ENCODE measurements at regions not wholly inside any gene's neighbourhood (a gene's known extent, or its start where the extent isn't known, plus 50 kb on each side); places are given as distances from the start of the nearest gene placed in this dataset.

DNA sequence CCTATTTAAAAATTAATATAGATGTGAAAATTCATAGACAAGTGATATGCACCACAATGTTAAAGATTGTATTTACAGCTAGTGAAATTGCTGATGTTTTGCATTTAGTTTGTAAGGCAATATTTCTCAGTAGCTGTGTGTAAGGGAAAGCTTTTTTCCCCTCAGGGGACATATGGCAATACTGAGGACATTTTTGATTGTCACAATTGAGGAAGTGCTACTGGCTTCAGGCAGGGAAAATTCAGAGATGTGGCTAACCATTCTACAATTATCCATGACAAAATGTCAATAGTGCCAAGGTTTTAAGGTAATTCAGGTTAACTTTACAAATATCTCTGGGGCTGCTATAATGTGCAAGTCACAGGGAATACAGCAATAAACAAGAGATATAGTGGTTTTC lies 66.1 kb upstream of the IL15 start:
- Histone ChIP-seq H3K23me2 (ENCODE audit: low read depth, low read length) (no peaks in the 10 kb centered on the region), H4K5ac (ENCODE audit: insufficient read length, low read depth, low read length) (no peak overlapping the region)
- CTCF ChIA-PET (ENCODE audit: partially characterized antibody) = no interaction called here
- TF ChIP-seq RXRA (IDR thresholded peaks at IDR 0.05; ENCODE audit: insufficient read depth, low read depth, low read length) (no peak), EP300 (IDR thresholded peaks at IDR 0.05; ENCODE audit: borderline replicate concordance in 1 of 2, low read depth in 2 of 2, low read length in 2 of 2) (no peak)

More for the DNA sequence above, 66.1 kb upstream of the IL15 start:
- no peaks in the 10 kb centered on the region for H3K79me2 ChIP-seq (ENCODE audit: control insufficient read depth in 1 of 2, insufficient read depth in 2 of 2, low read length in 2 of 2)
- H2BK20ac ChIP-seq (ENCODE audit: low read length) = no peak overlapping the region
- POLR2A ChIA-PET (ENCODE audit: partially characterized antibody) = no interaction called here
- no peak overlapping the region for H4K8ac ChIP-seq (ENCODE audit: extremely low read depth, insufficient read depth, low read length)
- no peak overlapping the region for H2BK12ac ChIP-seq (ENCODE audit: low read depth, low read length)
- no peak for FAIRE-seq
- no peak overlapping the region for H3K23ac ChIP-seq (ENCODE audit: insufficient read length)
- no peaks in the 10 kb centered on the region for H3K4me1 ChIP-seq (replicated peaks in 1 of 4; ENCODE audit: control insufficient read depth in 3 of 4, insufficient read depth in 4 of 4, low read length in 3 of 4)
- H2AK5ac ChIP-seq (ENCODE audit: low read depth, low read length) = no peak overlapping the region
- H3K27me3 ChIP-seq (replicated peaks in 1 of 4; ENCODE audit: control insufficient read depth in 3 of 4, extremely low read depth in 1 of 4, insufficient read depth in 3 of 4, low read length in 3 of 4) = no peaks in the 10 kb centered on the region
- no peaks in the 10 kb centered on the region for H3K79me1 ChIP-seq (ENCODE audit: low read depth, low read length)
- H3K56ac ChIP-seq (replicated peaks; ENCODE audit: insufficient read length, low read depth, low read length) = no peak overlapping the region
- no peaks in the 10 kb centered on the region for H4K20me1 ChIP-seq (replicated peaks in 1 of 2; ENCODE audit: control insufficient read depth in 1 of 2, insufficient read depth in 2 of 2, low read length in 2 of 2)
- no peak overlapping the region for H3K4me3 ChIP-seq (ENCODE audit: extremely low read depth in 1 of 4, insufficient read depth in 2 of 4, low read depth in 3 of 4, low read length in 4 of 4)
- no peak overlapping the region for H3K27ac ChIP-seq (ENCODE audit: low read depth, low read length)
- no peak overlapping the region for H4K91ac ChIP-seq (replicated peaks; ENCODE audit: insufficient read length, low read length)
- no peak overlapping the region for H2BK120ac ChIP-seq (replicated peaks; ENCODE audit: low read depth, low read length)
- H3K18ac ChIP-seq (ENCODE audit: extremely low read depth, low read length) = no peak overlapping the region
- H3K9ac ChIP-seq (replicated peaks in 1 of 4; ENCODE audit: extremely low read depth in 1 of 4, low read depth in 3 of 4, low read length in 3 of 4) = no peak overlapping the region
- no peak overlapping the region for H3K4me2 ChIP-seq (ENCODE audit: insufficient read depth in 1 of 2, low read depth in 2 of 2, low read length in 2 of 2)
- no peak overlapping the region for H3K4ac ChIP-seq (replicated peaks; ENCODE audit: insufficient read length, low read depth, low read length)
- DNase-seq (ENCODE audit: low read depth in 1 of 2, low spot score in 2 of 2) = no peak
- H2BK5ac ChIP-seq (ENCODE audit: low read depth, low read length) = no peak overlapping the region
- no peak overlapping the region for H2BK15ac ChIP-seq (ENCODE audit: low read length)
- no peaks in the 10 kb centered on the region for H3K36me3 ChIP-seq (ENCODE audit: control insufficient read depth in 2 of 4, insufficient read depth in 4 of 4, low read length in 3 of 4)
- H3K14ac ChIP-seq (ENCODE audit: insufficient read length) = no peak overlapping the region
- H2AFZ ChIP-seq (ENCODE audit: low read length) = no peak overlapping the region
- no peaks in the 10 kb centered on the region for H3K9me3 ChIP-seq (ENCODE audit: insufficient read depth in 2 of 2, low read depth in 1 of 2, low read length in 1 of 2)

Data from H1 (cell line).